HG02759 (cell line): ENCODE measurements at regions not wholly inside any gene's neighbourhood (a gene's known extent, or its start where the extent isn't known, plus 50 kb on each side); places are given as distances from the start of the nearest gene placed in this dataset.

Source experiments
- ATAC-seq: cut with Tn5 transposase; IDR thresholded peaks from one replicate; pipeline ENCODE4 v1.9.1; 2021; ENCODE audit warnings: mild to moderate bottlenecking, moderate library complexity; ENCODE audit not compliant: unreplicated experiment

GRCh38 chr14:31993521-31993951, 83.6 kb upstream of the ARHGAP5 start:
- ATAC-seq = no peak

- ATAC-seq = no peak
Observed at GRCh38 chr14:31994391-31995033, 82.6 kb upstream of the ARHGAP5 start.

- ATAC-seq = no peak
Observed at GRCh38 chr14:32003585-32003984, 73.5 kb upstream of the ARHGAP5 start.

GRCh38 chr14:32004300-32004699, 72.8 kb upstream of the ARHGAP5 start:
- ATAC-seq = no peak

- no peak for ATAC-seq
Observed at GRCh38 chr14:32005628-32006027, 71.5 kb upstream of the ARHGAP5 start.

GRCh38 chr14:32006263-32007110, 70.6 kb upstream of the ARHGAP5 start:
- ATAC-seq = no peak

GRCh38 chr14:32007755-32008362, 69.2 kb upstream of the ARHGAP5 start:
- ATAC-seq = no peak

GRCh38 chr14:32008602-32009193, 68.4 kb upstream of the ARHGAP5 start:
- ATAC-seq = no peak

- ATAC-seq = no peak
Observed at GRCh38 chr14:32009221-32009975, 67.7 kb upstream of the ARHGAP5 start.

- no peak for ATAC-seq
Observed at GRCh38 chr14:32009976-32010581, 67.0 kb upstream of the ARHGAP5 start.

- ATAC-seq = no peak
Observed at GRCh38 chr14:32010604-32011125, 66.4 kb upstream of the ARHGAP5 start.

GRCh38 chr14:32011225-32011624, 65.9 kb upstream of the ARHGAP5 start:
- ATAC-seq = no peak

GRCh38 chr14:32012062-32012461, 65.0 kb upstream of the ARHGAP5 start:
- no peak for ATAC-seq

- ATAC-seq = no peak
Observed at GRCh38 chr14:32012571-32012970, 64.5 kb upstream of the ARHGAP5 start.

- ATAC-seq = no peak
Observed at GRCh38 chr14:32013083-32013482, 64.0 kb upstream of the ARHGAP5 start.

- ATAC-seq = no peak
Observed at GRCh38 chr14:32014057-32014456, 63.0 kb upstream of the ARHGAP5 start.

- ATAC-seq = no peak
Observed at GRCh38 chr14:32014498-32014897, 62.6 kb upstream of the ARHGAP5 start.

- no peak for ATAC-seq
Observed at GRCh38 chr14:32015166-32015565, 61.9 kb upstream of the ARHGAP5 start.

GRCh38 chr14:32017587-32017986, 59.5 kb upstream of the ARHGAP5 start:
- no peak for ATAC-seq
